ENCODE measurements at regions not wholly inside any gene's neighbourhood (a gene's known extent, or its start where the extent isn't known, plus 50 kb on each side); places are given as distances from the start of the nearest gene placed in this dataset.

DNA sequence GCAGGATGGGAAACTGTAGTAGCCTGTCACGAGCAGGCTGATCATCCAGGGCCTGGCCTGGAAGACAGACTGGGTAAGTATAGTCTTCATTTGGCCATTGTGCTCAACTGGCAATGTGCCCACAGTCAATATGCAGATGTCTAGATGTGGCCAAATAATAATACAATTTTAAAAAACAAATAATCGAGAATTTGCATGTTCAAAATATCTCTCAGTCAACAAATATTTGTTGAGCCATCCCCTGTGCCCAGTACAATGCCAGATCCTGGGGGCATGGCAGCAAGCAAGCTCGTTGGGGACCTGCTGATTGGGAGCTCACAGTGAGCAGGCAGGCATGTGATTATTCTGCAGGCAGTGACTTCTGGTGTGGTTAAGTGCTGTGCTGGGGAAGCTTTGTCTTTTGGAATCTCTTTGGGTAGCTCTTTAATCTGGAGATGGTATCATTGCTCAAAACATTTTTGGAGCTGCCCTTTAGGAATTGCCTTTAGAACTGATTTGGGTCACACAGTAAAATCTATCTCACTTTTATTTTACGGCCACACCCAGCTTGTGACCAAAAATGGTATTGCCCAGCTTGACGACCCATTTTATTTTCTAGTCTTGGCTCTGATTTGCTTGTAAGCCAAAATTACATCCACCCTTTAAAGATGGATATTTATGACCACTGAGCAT is 92.2 kb downstream of the PLCE1 start:
- H3K4me1 ChIP-seq (ENCODE audit: insufficient read depth, low read length, severe bottlenecking), result no peaks in the 10 kb centered on the region

GRCh38 chr10:94088926-94089381 is 95.2 kb downstream of the PLCE1 start:
- Histone ChIP-seq H3K9ac (ENCODE audit: low read length) (no peak overlapping the region), H3K79me2 (ENCODE audit: insufficient read depth, low read length) (no peaks in the 10 kb centered on the region), H4K20me1 (ENCODE audit: insufficient read depth, low read length) (no peaks in the 10 kb centered on the region), H3K4me2 (ENCODE audit: low read length) (no peak overlapping the region), H3K27ac (ENCODE audit: low read depth, low read length, poor library complexity, severe bottlenecking) (no peak overlapping the region), H3K4me1 (ENCODE audit: insufficient read depth, low read length, severe bottlenecking) (no peaks in the 10 kb centered on the region), H3F3A (ENCODE audit: insufficient read depth, low read length) (no peaks in the 10 kb centered on the region), H3K9me3 (ENCODE audit: low read length) (no peaks in the 10 kb centered on the region), H3K9me2 (ENCODE audit: low read depth, low read length) (no peaks in the 10 kb centered on the region), H2AFZ (ENCODE audit: low read length) (no peak overlapping the region), H3K4me3 (ENCODE audit: low read depth, low read length, poor library complexity, severe bottlenecking) (no peak overlapping the region), H3K27me3 (ENCODE audit: insufficient read depth, low read length) (no peaks in the 10 kb centered on the region), H3K36me3 (ENCODE audit: insufficient read depth, low read length) (no peaks in the 10 kb centered on the region)
- no peak for TF ChIP-seq EZH2 (IDR thresholded peaks at IDR 0.05; ENCODE audit: borderline replicate concordance, low read length)
- TF ChIP-seq, protein P1, sequence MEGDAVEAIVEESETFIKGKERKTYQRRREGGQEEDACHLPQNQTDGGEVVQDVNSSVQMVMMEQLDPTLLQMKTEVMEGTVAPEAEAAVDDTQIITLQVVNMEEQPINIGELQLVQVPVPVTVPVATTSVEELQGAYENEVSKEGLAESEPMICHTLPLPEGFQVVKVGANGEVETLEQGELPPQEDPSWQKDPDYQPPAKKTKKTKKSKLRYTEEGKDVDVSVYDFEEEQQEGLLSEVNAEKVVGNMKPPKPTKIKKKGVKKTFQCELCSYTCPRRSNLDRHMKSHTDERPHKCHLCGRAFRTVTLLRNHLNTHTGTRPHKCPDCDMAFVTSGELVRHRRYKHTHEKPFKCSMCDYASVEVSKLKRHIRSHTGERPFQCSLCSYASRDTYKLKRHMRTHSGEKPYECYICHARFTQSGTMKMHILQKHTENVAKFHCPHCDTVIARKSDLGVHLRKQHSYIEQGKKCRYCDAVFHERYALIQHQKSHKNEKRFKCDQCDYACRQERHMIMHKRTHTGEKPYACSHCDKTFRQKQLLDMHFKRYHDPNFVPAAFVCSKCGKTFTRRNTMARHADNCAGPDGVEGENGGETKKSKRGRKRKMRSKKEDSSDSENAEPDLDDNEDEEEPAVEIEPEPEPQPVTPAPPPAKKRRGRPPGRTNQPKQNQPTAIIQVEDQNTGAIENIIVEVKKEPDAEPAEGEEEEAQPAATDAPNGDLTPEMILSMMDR (IDR thresholded peaks at IDR 0.05; ENCODE audit: low read length), result no peak

More for the DNA sequence above, 92.2 kb downstream of the PLCE1 start:
- Histone ChIP-seq H3K4me2 (ENCODE audit: low read length) (no peak overlapping the region), H4K20me1 (ENCODE audit: insufficient read depth, low read length) (no peaks in the 10 kb centered on the region), H3K79me2 (ENCODE audit: insufficient read depth, low read length) (no peaks in the 10 kb centered on the region), H3K27me3 (ENCODE audit: insufficient read depth, low read length) (no peaks in the 10 kb centered on the region), H3K9ac (ENCODE audit: low read length) (no peak overlapping the region), H2AFZ (ENCODE audit: low read length) (no peak overlapping the region), H3K36me3 (ENCODE audit: insufficient read depth, low read length) (no peaks in the 10 kb centered on the region), H3K4me3 (ENCODE audit: low read depth, low read length, poor library complexity, severe bottlenecking) (no peak overlapping the region), H3K9me2 (ENCODE audit: low read depth, low read length) (no peaks in the 10 kb centered on the region), H3K27ac (ENCODE audit: low read depth, low read length, poor library complexity, severe bottlenecking) (no peak overlapping the region), H3K9me3 (ENCODE audit: low read length) (no peaks in the 10 kb centered on the region), H3F3A (ENCODE audit: insufficient read depth, low read length) (no peaks in the 10 kb centered on the region)
- TF ChIP-seq, protein P1 (IDR thresholded peaks at IDR 0.05; ENCODE audit: low read length), result no peak
- TF ChIP-seq EZH2 (IDR thresholded peaks at IDR 0.05; ENCODE audit: borderline replicate concordance, low read length), result no peak

GRCh38 chr10:94091649-94092048 is 97.9 kb downstream of the PLCE1 start:
- Histone ChIP-seq H4K20me1 (ENCODE audit: insufficient read depth, low read length) (no peaks in the 10 kb centered on the region), H3K27me3 (ENCODE audit: insufficient read depth, low read length) (no peaks in the 10 kb centered on the region), H3K9ac (ENCODE audit: low read length) (no peak overlapping the region), H3K9me2 (ENCODE audit: low read depth, low read length) (no peaks in the 10 kb centered on the region), H3K4me1 (ENCODE audit: insufficient read depth, low read length, severe bottlenecking) (no peaks in the 10 kb centered on the region), H2AFZ (ENCODE audit: low read length) (no peak overlapping the region), H3K79me2 (ENCODE audit: insufficient read depth, low read length) (no peaks in the 10 kb centered on the region), H3F3A (ENCODE audit: insufficient read depth, low read length) (no peaks in the 10 kb centered on the region), H3K36me3 (ENCODE audit: insufficient read depth, low read length) (no peaks in the 10 kb centered on the region), H3K4me3 (ENCODE audit: low read depth, low read length, poor library complexity, severe bottlenecking) (no peak overlapping the region), H3K27ac (ENCODE audit: low read depth, low read length, poor library complexity, severe bottlenecking) (no peak overlapping the region), H3K9me3 (ENCODE audit: low read length) (no peaks in the 10 kb centered on the region), H3K4me2 (ENCODE audit: low read length) (no peak overlapping the region)
- TF ChIP-seq, protein P1 (IDR thresholded peaks at IDR 0.05; ENCODE audit: low read length), result no peak
- TF ChIP-seq EZH2 (IDR thresholded peaks at IDR 0.05; ENCODE audit: borderline replicate concordance, low read length), result no peak

All from OCI-LY1 (cell line).